ENCODE measurements at regions not wholly inside any gene's neighbourhood (a gene's known extent, or its start where the extent isn't known, plus 50 kb on each side); places are given as distances from the start of the nearest gene placed in this dataset.

GRCh38 chr3:44068753-44069152 lies 172.9 kb upstream of the TOPAZ1 start:
- DNase-seq (ENCODE audit: low read depth) = no peak
- H3K4me3 ChIP-seq (ENCODE audit: control insufficient read depth, low read depth, low read length) = no peak overlapping the region
- TF ChIP-seq, protein P1, sequence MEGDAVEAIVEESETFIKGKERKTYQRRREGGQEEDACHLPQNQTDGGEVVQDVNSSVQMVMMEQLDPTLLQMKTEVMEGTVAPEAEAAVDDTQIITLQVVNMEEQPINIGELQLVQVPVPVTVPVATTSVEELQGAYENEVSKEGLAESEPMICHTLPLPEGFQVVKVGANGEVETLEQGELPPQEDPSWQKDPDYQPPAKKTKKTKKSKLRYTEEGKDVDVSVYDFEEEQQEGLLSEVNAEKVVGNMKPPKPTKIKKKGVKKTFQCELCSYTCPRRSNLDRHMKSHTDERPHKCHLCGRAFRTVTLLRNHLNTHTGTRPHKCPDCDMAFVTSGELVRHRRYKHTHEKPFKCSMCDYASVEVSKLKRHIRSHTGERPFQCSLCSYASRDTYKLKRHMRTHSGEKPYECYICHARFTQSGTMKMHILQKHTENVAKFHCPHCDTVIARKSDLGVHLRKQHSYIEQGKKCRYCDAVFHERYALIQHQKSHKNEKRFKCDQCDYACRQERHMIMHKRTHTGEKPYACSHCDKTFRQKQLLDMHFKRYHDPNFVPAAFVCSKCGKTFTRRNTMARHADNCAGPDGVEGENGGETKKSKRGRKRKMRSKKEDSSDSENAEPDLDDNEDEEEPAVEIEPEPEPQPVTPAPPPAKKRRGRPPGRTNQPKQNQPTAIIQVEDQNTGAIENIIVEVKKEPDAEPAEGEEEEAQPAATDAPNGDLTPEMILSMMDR (conservative IDR thresholded peaks at IDR 0.05; ENCODE audit: control insufficient read depth, insufficient read depth, low read depth, low read length) = no peak

GRCh38 chr3:44069276-44069675 lies 172.4 kb upstream of the TOPAZ1 start:
- no peak overlapping the region for H3K4me3 ChIP-seq (ENCODE audit: control insufficient read depth, low read depth, low read length)
- DNase-seq (ENCODE audit: low read depth) = no peak
- TF ChIP-seq, protein P1 (conservative IDR thresholded peaks at IDR 0.05; ENCODE audit: control insufficient read depth, insufficient read depth, low read depth, low read length) = no peak

DNA sequence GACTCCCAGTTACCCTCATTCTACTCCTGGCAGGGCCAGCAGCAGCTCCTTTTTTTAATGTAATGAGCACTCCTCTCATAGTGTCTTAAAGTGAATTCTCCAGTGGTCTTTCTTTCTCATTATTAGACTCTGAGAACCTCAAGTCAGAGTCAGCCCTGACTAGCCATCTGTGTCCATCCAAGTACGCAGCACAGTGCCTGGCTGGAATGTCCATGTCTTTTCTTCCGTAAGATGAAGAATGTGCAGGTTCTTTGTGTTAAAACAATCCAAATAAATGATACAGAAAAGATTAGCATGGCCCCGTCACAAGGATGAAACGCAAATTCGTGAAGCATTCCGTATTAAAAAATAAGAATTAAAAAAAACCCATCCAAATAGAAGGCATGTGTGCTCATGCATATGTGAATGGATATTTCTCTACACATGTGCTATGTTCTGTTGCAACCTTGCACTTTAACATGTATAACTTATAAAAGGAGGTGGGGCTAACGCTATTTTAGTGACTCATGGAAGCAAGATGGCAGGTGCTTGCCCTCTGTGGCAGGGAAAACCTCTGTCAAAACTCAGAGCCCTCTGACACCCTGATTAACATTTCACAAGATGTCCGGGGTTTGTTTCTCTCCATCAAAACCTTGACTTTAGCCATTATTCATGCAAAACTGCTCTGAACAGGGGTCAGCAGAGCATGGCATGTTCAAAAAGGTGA lies 170.7 kb upstream of the TOPAZ1 start:
- no peak for DNase-seq (ENCODE audit: low read depth)
- TF ChIP-seq, protein P1 (conservative IDR thresholded peaks at IDR 0.05; ENCODE audit: control insufficient read depth, insufficient read depth, low read depth, low read length) = no peak
- H3K4me3 ChIP-seq (ENCODE audit: control insufficient read depth, low read depth, low read length) = no peak overlapping the region

DNA sequence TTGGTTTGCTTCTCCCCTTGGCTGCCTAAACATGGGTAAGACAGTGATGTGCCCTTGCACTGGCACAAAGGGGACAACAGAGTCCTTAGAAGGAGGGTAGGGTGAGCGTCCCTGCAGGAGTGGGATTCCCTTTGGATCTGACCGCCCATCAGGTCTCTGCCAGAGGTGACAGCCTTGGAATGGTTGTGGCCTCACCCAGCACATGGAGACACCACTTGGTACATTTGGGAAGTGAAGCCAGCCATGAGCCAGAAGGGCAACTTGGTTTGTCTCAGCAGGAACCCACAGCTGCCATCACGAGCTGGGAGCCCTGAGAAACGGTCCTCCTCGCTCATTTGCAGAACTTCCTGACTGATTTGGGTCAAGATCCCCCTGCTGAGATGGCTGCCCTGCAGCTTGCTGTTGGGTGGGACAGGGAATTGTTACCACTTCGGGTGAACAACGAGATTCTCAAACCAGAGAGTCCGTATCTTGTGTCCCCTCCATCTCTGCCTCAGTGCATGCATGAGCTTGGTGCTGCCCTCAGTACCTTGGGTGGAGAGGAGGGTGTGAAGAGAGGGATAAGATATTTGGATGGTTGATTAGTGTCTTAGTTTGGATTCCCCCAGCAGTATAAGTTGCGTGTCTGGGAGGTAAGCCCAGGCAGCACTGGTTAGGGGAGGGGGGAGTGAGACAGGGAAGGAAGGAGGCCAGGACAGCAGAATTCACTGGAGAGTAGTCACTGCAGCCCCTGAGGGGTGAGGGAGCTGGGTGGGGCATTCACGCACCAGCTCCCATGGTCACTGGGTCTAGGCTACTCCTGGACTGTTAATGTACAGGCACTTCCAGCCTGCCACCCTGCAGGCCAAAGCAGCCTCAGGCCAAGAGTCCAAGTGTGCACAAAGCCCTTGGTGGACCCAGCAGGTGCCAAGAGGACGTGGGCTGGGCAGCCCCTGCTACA lies 168.8 kb upstream of the TOPAZ1 start:
- DNase-seq (ENCODE audit: low read depth) = no peak
- no peak overlapping the region for H3K4me3 ChIP-seq (ENCODE audit: control insufficient read depth, low read depth, low read length)
- TF ChIP-seq, protein P1 (conservative IDR thresholded peaks at IDR 0.05; ENCODE audit: control insufficient read depth, insufficient read depth, low read depth, low read length) = no peak

GRCh38 chr3:44074181-44074580 lies 167.5 kb upstream of the TOPAZ1 start:
- TF ChIP-seq, protein P1 (conservative IDR thresholded peaks at IDR 0.05; ENCODE audit: control insufficient read depth, insufficient read depth, low read depth, low read length) = no peak
- H3K4me3 ChIP-seq (ENCODE audit: control insufficient read depth, low read depth, low read length) = no peak overlapping the region
- no peak for DNase-seq (ENCODE audit: low read depth)

- no peak overlapping the region for H3K4me3 ChIP-seq (ENCODE audit: control insufficient read depth, low read depth, low read length)
- TF ChIP-seq, protein P1 (conservative IDR thresholded peaks at IDR 0.05; ENCODE audit: control insufficient read depth, insufficient read depth, low read depth, low read length) = no peak
- no peak for DNase-seq (ENCODE audit: low read depth)
Observed at GRCh38 chr3:44076221-44076829, 165.4 kb upstream of the TOPAZ1 start.
